Stomach smooth muscle (tissue), 2 donors: ENCODE measurements at regions not wholly inside any gene's neighbourhood (a gene's known extent, or its start where the extent isn't known, plus 50 kb on each side); places are given as distances from the start of the nearest gene placed in this dataset.
"Not testable (repeated sequence)": the region's sequence is repeated elsewhere in the genome, so short reads cannot be mapped to it uniquely, and the experiment has no call there.

Experiments used
- H3K27ac ChIP-seq: one replicate; pipeline ENCODE4 v1.7.0; 2013; ENCODE audit warnings: mild to moderate bottlenecking, low read length, inconsistent platforms
- H3K27me3 ChIP-seq, 2 donors: one replicate each; pipeline ENCODE4 v1.7.0; 2013; ENCODE audit warnings: low read length in 2 of 2; ENCODE audit not compliant: insufficient read depth in 2 of 2, control insufficient read depth in 1 of 2
- H3K36me3 ChIP-seq, 2 donors: one replicate each; pipeline ENCODE4 v1.7.0; 2013; ENCODE audit warnings: low read length in 2 of 2; ENCODE audit not compliant: control insufficient read depth in 2 of 2, insufficient read depth in 2 of 2
- H3K4me1 ChIP-seq: one replicate; pipeline ENCODE4 v1.7.0; 2013; ENCODE audit warnings: low read length; ENCODE audit not compliant: control insufficient read depth, insufficient read depth
- H3K4me3 ChIP-seq, 2 donors: one replicate each; pipeline ENCODE4 v1.7.0; 2013; ENCODE audit warnings: low read length in 2 of 2
- H3K9ac ChIP-seq, 2 donors: one replicate each; pipeline ENCODE4 v1.7.0; 2013; ENCODE audit warnings: low read length in 2 of 2, mild to moderate bottlenecking in 1 of 2
- H3K9me3 ChIP-seq, 2 donors: one replicate each; pipeline ENCODE4 v1.7.0; 2013; ENCODE audit warnings: low read length in 2 of 2; ENCODE audit not compliant: control insufficient read depth in 2 of 2
- donor health status: healthy.
- donor health status: Pancreatic carcinoma.

DNA sequence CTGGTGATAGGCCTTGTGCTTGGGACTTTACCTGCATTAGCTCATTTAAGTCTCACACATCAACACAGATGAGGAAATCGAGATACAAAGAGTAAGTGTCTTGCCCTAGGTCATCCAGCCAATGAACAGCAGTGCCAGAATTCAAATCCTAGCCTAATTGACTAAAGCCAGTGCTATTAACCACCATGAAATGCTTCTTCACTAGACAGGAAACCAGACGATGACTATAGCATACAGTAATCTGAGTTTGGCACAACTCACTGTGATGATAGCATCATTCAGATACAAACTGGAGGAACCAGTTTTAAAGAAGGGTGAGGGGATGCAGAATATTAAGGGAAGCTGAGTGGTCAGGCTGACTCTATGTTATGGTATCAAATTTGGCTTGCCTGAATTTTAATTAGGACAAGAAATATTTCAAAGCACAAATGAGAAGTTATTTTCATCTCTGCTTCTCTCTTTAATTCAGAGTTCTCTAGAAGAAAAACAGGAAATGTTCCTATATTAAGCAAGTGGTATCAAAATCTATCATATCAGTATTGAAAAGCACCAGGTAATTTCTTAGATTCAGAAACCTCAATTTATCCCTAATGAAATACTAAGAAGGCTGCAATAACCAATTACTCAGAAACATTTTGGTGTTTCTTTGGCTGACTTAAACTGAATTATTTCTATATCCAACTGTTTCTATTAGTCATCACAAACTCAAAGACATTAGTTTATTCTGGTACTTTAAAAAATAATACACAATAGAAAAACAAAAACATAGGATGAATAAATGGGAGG, 147.0 kb upstream of the RASA1 start:
- Histone ChIP-seq H3K4me1 (no peaks in the 10 kb centered on the region), H3K9ac (no peak overlapping the region), H3K36me3 (no peaks in the 10 kb centered on the region), H3K4me3 (no peak overlapping the region), H3K9me3 (no peaks in the 10 kb centered on the region), H3K27me3 (no peaks in the 10 kb centered on the region), H3K27ac (no peak overlapping the region)

DNA sequence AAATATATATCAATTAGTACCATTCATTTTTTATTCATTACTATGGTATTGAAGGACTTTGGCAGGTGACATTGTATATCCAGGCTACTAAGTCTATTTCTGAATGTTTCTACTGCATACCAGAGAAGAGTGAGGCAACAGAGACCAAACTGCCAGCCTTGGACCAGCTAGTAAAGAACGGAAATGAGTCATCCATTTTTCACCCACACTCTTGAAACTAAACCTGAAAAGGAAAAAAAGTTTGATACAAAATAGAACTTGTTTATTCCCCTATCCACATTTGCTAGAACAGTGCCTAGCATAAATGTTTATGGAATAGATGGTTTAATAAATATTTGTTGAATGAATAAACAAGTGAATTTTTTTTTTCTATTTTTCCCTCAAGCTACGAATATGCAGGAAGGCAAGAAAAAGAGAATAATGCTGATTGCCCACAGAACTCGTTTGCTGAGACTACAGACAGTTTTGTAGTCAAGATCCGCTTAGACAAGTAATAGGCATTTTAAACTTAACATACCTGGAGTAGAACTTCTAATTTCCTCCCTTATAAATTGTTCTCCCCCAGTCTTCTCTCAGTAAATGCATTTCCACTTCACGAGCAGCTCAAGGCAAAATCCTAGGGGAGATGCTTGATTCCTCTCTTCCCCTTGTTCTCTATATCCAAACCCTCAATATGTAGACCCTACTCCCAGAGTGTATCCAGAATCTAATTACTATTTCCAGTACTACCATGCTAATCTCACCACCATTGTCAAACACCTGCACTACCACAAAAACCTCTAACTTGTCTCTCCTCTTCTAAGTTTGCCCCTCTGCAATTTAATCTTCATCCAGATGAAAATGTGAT, 146.2 kb upstream of the RASA1 start:
- no peaks in the 10 kb centered on the region for H3K4me1 ChIP-seq
- H3K9me3 ChIP-seq = no peaks in the 10 kb centered on the region
- H3K9ac ChIP-seq = no peak overlapping the region
- no peaks in the 10 kb centered on the region for H3K27me3 ChIP-seq
- H3K4me3 ChIP-seq = no peak overlapping the region
- H3K27ac ChIP-seq = no peak overlapping the region
- no peaks in the 10 kb centered on the region for H3K36me3 ChIP-seq

DNA sequence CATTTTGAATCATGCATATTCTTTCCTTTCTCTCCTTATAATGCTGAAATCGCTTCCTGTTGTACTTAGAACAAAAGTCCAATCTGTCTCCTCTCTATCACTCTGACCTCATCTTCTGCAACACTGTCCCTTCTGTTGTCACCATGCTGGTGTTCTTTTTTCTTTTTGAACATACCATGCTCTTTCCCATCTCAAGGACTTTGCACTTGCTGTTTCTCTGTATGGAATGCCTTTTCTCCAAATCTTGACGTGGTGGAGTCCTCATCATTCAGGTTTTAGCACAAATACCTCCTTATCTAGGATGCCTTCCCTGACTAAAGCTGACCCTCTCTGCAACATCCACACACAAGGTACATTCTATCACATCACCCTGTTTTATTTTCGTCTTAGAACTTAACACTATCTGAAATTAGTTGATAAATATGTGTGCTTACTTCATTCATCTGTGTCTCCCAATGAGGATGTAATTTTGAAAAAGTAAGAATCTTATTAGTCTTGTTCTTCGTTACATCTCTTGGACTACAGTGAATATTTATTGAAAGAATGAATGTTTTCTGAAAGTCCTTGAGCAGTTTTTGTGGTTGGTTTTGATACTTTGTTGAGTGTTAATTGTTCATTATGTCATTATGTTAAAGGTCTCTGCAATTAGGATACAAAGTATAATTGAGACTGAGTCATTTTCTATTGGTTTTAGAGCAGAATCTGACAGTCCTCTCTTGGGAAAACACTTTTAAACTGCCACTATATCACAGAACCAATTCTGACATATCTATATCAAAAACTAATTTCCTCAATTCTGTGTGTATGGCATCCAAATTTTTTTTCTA, 145.3 kb upstream of the RASA1 start:
- Histone ChIP-seq H3K27me3 (no peaks in the 10 kb centered on the region), H3K9me3 (no peaks in the 10 kb centered on the region), H3K36me3 (no peaks in the 10 kb centered on the region), H3K4me1 (no peaks in the 10 kb centered on the region), H3K4me3 (no peak overlapping the region), H3K27ac (no peak overlapping the region), H3K9ac (no peak overlapping the region)

DNA sequence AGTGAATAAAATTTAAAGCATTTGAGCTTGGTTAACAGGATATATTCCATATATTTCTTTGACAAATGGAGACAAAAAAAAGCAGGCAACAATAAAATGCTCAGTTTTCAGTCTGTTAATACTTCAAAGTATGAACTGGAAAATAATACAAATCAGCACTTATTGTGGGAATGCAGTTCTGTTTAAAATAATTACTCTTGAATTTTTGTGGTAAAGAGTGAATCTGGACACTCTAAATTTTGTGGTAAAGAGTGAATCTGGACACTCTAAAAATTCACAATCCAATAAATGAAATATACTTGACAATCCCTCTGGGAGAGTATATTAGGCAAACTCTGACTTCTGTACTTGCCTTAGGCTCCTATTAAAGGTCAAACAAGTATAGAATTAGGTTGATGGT, 141.9 kb upstream of the RASA1 start:
- Histone ChIP-seq H3K4me1 (no peaks in the 10 kb centered on the region), H3K27me3 (no peaks in the 10 kb centered on the region), H3K9me3 (no peaks in the 10 kb centered on the region), H3K27ac (no peak overlapping the region), H3K36me3 (no peaks in the 10 kb centered on the region), H3K9ac (no peak overlapping the region), H3K4me3 (no peak overlapping the region)

DNA sequence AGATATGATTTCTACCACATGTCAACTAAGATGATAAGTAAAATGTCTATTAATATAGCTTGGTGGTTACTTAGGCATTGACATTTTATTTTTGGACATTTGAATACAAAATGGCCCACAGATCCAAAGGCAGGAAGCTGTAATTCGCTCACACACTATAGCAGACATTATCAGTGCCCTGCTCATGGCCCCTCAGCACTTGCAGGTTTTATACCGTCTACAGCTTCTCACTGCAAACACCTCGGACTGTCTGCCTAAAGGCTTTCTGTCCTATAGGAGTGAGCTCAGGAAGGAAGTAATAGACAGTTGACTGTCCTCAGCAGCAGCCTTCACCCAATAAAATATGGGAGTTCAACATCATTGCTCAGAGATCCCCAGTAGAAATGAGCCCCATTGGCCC, 140.8 kb upstream of the RASA1 start:
- Histone ChIP-seq H3K4me1 (no peaks in the 10 kb centered on the region), H3K36me3 (no peaks in the 10 kb centered on the region), H3K27ac (no peak overlapping the region), H3K27me3 (no peaks in the 10 kb centered on the region), H3K4me3 (no peak overlapping the region), H3K9ac (no peak overlapping the region), H3K9me3 (no peaks in the 10 kb centered on the region)

DNA sequence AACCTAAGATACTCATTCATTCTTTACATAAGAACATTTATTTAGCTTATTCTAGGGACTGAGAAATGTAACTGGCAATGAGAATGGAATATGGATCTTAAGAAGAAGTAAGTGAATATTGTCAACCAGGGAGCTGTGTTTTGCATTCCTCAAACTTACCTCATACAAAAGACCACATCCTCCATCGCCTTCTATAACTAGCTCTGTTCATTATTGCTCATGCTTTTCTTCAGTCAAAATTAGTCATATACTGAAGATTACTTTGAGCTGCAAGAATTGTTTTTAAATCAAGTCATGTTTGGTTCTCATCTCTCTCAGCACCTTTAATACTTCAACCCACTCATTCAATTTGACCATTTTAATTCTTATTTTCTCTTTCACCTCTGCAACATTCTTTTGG, 140.3 kb upstream of the RASA1 start:
- H3K9ac ChIP-seq = no peak overlapping the region
- H3K4me1 ChIP-seq = no peaks in the 10 kb centered on the region
- H3K9me3 ChIP-seq = no peaks in the 10 kb centered on the region
- H3K27ac ChIP-seq = no peak overlapping the region
- no peaks in the 10 kb centered on the region for H3K27me3 ChIP-seq
- H3K36me3 ChIP-seq = no peaks in the 10 kb centered on the region
- H3K4me3 ChIP-seq = no peak overlapping the region

DNA sequence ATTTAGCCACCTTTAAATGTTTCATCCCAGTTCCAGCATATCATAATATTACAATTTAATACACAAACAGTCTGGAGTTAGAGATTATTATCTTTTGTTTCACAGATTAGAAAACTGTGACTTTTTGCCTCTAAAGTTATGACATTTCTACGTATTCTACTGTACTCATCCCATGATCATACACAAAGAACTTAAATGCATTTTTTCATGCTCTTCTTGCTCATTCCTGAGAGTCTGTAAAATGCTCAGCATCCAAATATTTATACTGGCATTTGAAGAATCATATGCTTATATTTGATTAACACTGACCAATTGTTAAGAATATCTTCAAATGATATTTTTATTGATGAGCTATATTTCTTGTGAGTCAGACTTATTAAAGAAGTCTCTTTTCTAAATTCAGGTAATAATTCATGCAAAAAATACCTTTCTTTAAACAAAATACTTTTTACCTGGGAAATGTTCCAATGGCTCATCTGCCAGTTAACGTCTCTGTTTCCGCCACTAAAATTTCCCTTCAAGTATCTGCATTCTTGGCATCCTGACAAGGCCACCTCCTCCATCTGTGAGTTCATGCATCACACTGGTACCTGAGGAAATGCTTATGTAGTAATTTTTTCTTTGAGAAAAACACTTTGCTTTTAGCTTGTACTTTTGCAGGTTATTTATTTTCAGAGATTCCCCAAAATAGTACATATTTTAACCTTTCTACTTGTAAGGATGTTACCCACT, 139.6 kb upstream of the RASA1 start:
- Histone ChIP-seq H3K4me3 (no peak overlapping the region), H3K27me3 (no peaks in the 10 kb centered on the region), H3K36me3 (no peaks in the 10 kb centered on the region), H3K9me3 (no peaks in the 10 kb centered on the region), H3K4me1 (no peaks in the 10 kb centered on the region), H3K27ac (no peak overlapping the region), H3K9ac (no peak overlapping the region)

DNA sequence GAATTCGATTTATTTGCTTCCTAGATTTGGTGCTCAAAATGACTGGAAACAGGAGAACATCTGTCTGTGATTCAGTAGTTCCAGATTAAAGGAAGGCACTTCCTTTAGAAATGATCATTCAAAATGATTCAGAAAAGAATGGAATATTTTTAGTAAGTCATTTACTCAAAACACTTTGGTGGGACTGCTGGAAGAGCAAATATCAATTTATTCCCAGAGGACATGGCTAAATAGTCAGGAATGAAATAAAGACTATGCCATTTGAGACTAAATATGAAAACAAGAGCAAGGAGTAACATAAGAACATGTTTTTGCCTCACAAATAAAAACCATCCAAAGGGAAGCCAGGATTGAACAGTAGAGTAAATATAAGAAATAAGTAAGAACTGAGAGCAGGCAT, 138.6 kb upstream of the RASA1 start:
- H3K36me3 ChIP-seq = no peaks in the 10 kb centered on the region
- H3K9me3 ChIP-seq = no peaks in the 10 kb centered on the region
- no peak overlapping the region for H3K4me3 ChIP-seq
- H3K27ac ChIP-seq = no peak overlapping the region
- H3K9ac ChIP-seq = no peak overlapping the region
- H3K27me3 ChIP-seq = no peaks in the 10 kb centered on the region
- H3K4me1 ChIP-seq = no peaks in the 10 kb centered on the region

DNA sequence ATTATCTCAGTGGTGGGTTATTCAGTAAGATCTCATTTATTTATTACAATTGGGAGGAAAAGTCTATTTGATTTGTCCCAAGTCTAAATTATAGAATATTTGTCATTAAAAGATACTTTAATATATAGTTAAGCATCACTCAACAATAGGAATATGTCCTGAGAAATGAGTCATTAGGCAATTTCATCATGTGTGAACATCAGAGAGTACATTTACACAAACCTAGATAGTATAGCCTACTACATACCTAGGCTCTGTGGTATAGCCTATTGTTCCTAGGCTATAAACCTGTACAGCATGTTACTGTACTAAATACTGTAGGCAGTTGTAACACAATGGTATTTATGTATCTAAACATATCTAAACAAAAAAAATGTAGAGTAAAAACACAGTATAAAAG, 135.0 kb upstream of the RASA1 start:
- Histone ChIP-seq H3K9ac (no peak overlapping the region), H3K36me3 (no peaks in the 10 kb centered on the region), H3K4me3 (no peak overlapping the region), H3K9me3 (no peaks in the 10 kb centered on the region), H3K27me3 (no peaks in the 10 kb centered on the region), H3K27ac (no peak overlapping the region), H3K4me1 (no peaks in the 10 kb centered on the region)

DNA sequence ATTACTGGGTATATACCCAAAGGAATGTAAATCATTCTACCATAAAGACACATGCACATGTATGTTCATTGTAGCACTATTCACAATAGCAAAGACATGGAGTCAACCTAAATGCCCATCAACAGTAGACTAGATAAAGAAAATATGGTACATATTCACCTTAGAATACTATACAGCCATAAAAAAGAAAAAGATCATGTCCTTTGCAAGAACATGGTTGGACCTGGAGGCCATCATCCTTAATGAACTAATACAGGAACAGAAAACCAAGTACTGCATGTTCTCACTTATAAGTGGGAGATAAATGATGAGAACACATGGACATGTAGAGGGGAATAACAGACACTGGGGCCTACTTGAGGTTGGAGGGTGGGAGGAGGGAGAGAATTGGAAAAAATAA, 133.2 kb upstream of the RASA1 start:
- not testable (repeated sequence) for H3K27me3 ChIP-seq, H3K4me3 ChIP-seq

More for the DNA sequence above, 133.2 kb upstream of the RASA1 start:
- not testable (repeated sequence) for H3K9me3 ChIP-seq, H3K4me1 ChIP-seq, H3K9ac ChIP-seq, H3K36me3 ChIP-seq, H3K27ac ChIP-seq
